ENCODE measurements at regions not wholly inside any gene's neighbourhood (a gene's known extent, or its start where the extent isn't known, plus 50 kb on each side); places are given as distances from the start of the nearest gene placed in this dataset.

DNA sequence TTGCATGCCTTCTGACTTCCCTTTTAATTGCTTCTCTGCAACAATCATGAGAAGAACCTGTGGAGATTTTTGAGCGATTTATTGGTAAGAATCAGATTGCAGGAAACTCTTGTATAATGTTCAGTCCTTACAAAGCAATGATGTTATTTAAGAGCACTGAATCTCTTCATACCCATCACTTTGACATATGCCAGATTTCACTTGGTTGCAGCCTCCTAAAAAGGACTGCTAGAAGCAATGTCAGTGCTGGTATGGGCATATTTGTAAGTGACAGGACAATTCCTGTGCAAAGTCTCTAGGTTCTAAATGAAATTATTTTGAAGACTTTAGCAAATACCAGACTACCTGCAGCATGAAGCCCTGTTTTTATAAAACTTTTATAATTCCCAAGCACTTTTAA, 2272.7 kb upstream of the WWC1 start:
- POLR2A ChIA-PET = no interaction called here
- Mint-ChIP-seq H3K4me3 (no peak overlapping the region), H3K27ac (no peak overlapping the region), H3K4me1 (no peaks in the 10 kb centered on the region), H3K9me3 (peaks cover 0 to 48% (median 8%) of the 10 kb centered on the region in 9 donors), H3K36me3 (no peaks in the 10 kb centered on the region), H3K27me3 (peaks cover 0 to 2% (median 0%) of the 10 kb centered on the region in 5 donors)
- DNase-seq (no peak), ATAC-seq (no peak)

DNA sequence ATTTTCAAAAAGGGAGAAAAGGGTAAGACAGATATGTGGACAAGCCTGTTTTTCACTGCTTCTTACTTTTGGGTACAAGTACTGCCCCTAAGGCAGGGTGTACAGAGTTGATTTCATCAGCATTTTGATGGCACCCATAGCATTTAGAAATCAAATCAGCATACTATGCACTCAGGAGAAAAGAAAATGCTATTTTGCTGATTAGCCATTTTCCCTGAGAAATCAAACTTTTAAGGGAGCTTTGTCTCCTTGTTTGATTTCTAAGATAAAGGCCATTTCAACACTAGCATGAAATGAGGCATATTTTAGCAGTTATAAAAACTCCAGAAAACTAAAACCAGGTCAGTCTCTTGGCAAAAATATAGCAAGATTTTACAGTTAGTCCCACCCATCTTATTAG, 2269.4 kb upstream of the WWC1 start:
- no peak for ATAC-seq
- DNase-seq = no peak
- H3K27me3 Mint-ChIP-seq = peaks cover 0 to 2% (median 0%) of the 10 kb centered on the region in 5 donors
- no peaks in the 10 kb centered on the region for H3K36me3 Mint-ChIP-seq
- no peak overlapping the region for H3K4me3 Mint-ChIP-seq
- no peak overlapping the region for H3K27ac Mint-ChIP-seq
- H3K9me3 Mint-ChIP-seq = peaks cover 0 to 40% (median 5%) of the 10 kb centered on the region in 9 donors
- no peaks in the 10 kb centered on the region for H3K4me1 Mint-ChIP-seq
- POLR2A ChIA-PET = no interaction called here

DNA sequence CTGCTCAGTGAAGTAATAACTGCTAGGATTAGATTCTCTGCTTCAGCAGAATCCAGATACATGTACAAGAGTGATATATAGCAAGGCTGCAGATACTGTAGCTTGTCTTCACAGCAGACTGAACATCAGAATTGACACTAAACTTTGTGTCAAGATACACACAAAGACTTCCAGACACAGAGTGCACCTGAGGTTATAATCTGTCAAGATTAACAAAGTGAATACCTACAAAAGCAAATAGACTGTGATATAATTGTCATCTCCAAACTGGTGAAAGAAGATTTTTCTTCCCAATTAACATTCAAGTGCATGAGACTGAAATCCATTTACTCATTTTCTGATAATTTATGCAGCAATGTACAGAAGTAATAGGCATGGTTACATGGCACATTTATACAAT, 2266.5 kb upstream of the WWC1 start:
- Mint-ChIP-seq H3K4me1 (no peaks in the 10 kb centered on the region), H3K27ac (no peak overlapping the region), H3K27me3 (peaks cover 0 to 2% (median 0%) of the 10 kb centered on the region in 5 donors), H3K9me3 (peaks cover 0 to 37% (median 8%) of the 10 kb centered on the region in 9 donors), H3K4me3 (no peak overlapping the region), H3K36me3 (no peaks in the 10 kb centered on the region)
- ATAC-seq (no peak), DNase-seq (no peak)
- POLR2A ChIA-PET = no interaction called here

DNA sequence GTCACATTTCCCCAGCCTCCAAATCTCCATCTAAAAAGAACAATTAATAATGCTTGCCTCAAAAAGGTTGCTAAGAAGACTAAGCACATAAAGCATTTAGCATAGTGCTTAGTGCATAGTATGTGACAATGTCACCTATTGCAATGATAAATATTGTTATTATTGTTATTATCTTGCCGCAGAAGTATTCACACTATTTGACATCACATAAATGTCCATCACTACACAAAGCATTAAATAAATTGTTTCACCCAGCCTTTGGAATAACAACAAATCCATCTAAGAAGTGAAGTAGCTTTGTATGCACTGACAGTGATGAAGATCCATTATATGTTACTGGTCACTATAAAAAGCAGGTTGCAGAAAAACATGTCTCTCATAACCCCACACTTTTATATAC, 2263.9 kb upstream of the WWC1 start:
- POLR2A ChIA-PET = no interaction called here
- DNase-seq = no peak
- Mint-ChIP-seq H3K9me3 (peaks cover 0 to 31% (median 9%) of the 10 kb centered on the region in 9 donors), H3K27me3 (no peaks in the 10 kb centered on the region), H3K4me1 (no peaks in the 10 kb centered on the region), H3K27ac (no peak overlapping the region), H3K36me3 (no peaks in the 10 kb centered on the region), H3K4me3 (no peak overlapping the region)
- no peak for ATAC-seq

DNA sequence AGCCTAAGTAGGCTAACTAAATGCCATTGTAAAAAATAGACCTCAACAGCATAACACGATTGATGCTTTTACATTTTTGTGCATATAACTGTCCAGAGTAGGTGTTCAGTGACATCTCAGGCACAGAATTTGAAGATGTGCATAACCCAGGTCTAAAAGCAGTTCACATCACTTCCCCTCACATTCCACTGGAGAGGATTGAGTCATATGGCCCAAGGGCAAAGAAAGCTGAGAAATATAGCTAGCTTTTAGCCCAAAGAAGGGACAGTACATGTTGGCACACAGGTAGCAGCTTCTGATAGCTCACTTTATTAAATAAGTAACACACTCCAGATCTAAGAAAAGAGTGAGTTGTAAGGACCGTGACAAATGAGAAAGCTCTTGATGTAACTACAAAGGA, 2259.5 kb upstream of the WWC1 start:
- Mint-ChIP-seq H3K27ac (no peak overlapping the region), H3K36me3 (no peaks in the 10 kb centered on the region), H3K9me3 (peaks cover 0 to 19% (median 10%) of the 10 kb centered on the region in 9 donors), H3K4me3 (no peak overlapping the region), H3K4me1 (no peaks in the 10 kb centered on the region), H3K27me3 (no peaks in the 10 kb centered on the region)
- DNase-seq (no peak), ATAC-seq (no peak)
- POLR2A ChIA-PET = no interaction called here

DNA sequence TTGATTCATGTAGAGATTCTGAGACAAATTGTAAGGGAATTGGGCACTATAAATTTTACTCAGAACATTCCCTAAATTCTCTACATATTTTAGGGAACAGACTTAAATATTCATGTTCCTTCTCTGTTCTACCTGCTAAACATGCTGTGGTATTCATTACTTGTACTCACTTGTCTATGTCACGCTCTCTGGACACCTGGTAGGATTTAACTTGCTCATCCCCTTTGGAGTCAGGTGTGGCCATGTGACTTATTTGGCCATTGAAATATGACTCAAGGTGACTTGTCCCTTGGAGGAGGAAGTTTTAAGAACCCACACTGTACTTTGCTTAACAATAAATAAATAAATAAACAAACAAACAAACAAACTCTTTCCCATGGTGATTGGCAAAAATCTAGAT, 2258.8 kb upstream of the WWC1 start:
- Mint-ChIP-seq H3K4me3 (no peak overlapping the region), H3K27ac (no peak overlapping the region), H3K4me1 (no peaks in the 10 kb centered on the region), H3K36me3 (no peaks in the 10 kb centered on the region), H3K27me3 (no peaks in the 10 kb centered on the region), H3K9me3 (peaks cover 0 to 17% (median 9%) of the 10 kb centered on the region in 9 donors)
- no peak for ATAC-seq
- POLR2A ChIA-PET = no interaction called here
- no peak for DNase-seq

DNA sequence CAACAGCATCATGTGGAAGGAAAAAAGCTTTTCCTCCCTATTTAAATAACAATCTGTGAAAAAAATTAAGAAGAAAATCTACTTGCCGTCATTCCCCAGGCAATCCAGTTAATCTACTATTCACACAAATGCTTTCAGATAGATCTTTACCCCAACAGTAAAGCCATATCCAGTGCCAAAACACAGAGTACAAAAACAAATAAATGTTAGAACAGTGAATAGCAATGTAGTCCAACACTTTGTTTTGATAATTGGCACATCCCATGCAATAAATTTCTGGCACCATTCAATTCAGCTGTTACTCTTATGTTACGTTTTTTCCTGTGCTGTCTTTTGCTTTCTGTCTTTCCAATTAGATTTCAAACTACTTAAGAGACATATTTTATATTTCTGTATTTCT, 2245.5 kb upstream of the WWC1 start:
- no peaks in the 10 kb centered on the region for H3K4me1 Mint-ChIP-seq
- H3K27ac Mint-ChIP-seq = no peak overlapping the region
- no peak overlapping the region for H3K4me3 Mint-ChIP-seq
- H3K36me3 Mint-ChIP-seq = no peaks in the 10 kb centered on the region
- POLR2A ChIA-PET = no interaction called here
- DNase-seq (no peak), ATAC-seq (no peak)
- no peaks in the 10 kb centered on the region for H3K27me3 Mint-ChIP-seq
- peaks cover 0 to 27% (median 7%) of the 10 kb centered on the region in 9 donors for H3K9me3 Mint-ChIP-seq

DNA sequence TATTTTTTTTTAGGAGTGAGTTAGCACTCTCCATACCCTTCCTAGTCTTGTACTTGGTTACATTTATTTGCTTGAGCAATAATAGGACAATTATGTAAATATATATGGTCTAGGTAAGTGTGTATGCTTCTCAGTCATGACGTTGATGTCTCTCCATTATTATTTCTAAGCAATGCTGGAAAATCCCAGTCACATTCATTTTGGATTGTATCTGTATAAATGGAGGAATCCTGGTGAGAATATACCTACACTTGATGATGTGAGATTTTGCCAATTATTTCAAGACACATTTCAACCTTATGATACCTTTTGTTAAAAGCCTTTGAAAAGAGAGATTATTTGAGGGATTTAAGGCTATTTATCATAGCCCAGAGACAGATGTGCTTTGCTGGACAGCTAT, 2244.5 kb upstream of the WWC1 start:
- POLR2A ChIA-PET = no interaction called here
- H3K27ac Mint-ChIP-seq = no peak overlapping the region

DNA sequence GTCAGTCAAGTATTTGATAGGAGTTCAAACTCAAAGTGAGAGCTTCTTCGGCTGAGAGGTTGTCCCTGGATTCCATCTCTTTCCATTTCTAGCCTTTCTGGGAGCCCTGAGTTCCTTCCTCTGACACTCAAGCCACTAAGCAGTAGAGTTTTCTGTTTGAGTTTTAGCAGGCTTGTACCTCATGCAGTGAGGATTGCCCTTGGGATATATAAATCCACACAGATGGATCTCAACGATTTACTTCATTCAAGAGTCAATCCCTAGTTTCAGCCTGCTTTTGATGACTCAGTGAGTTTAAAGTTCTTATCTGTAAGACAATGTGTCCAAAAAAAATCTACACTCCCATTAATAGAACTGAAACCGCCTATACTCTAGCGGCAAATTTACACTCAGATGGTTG, 2240.9 kb upstream of the WWC1 start:
- Mint-ChIP-seq H3K27me3 (no peaks in the 10 kb centered on the region), H3K9me3 (peaks cover 0 to 15% (median 5%) of the 10 kb centered on the region in 9 donors), H3K36me3 (no peaks in the 10 kb centered on the region), H3K4me1 (no peaks in the 10 kb centered on the region), H3K4me3 (no peak overlapping the region), H3K27ac (no peak overlapping the region)
- POLR2A ChIA-PET = no interaction called here
- ATAC-seq (no peak), DNase-seq (no peak)

More for the DNA sequence above, 2244.5 kb upstream of the WWC1 start:
- Mint-ChIP-seq H3K4me3 (no peak overlapping the region), H3K4me1 (no peaks in the 10 kb centered on the region), H3K9me3 (peaks cover 0 to 22% (median 2%) of the 10 kb centered on the region in 9 donors), H3K36me3 (no peaks in the 10 kb centered on the region), H3K27me3 (no peaks in the 10 kb centered on the region)
- DNase-seq (no peak), ATAC-seq (no peak)

DNA sequence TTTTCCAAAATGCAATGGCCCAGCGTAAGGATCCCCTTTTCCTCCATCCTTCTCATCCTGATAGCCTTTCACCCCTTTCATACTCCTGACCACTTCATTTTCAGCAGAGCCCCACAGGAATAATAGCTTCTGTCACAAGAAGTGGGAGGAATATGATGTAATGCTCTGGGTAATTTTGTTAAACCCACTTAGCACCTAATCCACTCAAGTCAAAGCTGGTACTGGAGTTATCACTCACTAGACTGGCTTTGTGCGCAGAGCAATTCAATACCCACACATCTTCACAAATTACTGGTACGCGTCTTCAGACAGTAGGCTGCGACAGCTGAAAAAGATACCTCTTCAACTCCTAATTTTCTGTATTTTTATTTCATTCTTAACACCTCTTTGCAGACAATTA, 2232.8 kb upstream of the WWC1 start:
- no peaks in the 10 kb centered on the region for H3K27me3 Mint-ChIP-seq

DNA sequence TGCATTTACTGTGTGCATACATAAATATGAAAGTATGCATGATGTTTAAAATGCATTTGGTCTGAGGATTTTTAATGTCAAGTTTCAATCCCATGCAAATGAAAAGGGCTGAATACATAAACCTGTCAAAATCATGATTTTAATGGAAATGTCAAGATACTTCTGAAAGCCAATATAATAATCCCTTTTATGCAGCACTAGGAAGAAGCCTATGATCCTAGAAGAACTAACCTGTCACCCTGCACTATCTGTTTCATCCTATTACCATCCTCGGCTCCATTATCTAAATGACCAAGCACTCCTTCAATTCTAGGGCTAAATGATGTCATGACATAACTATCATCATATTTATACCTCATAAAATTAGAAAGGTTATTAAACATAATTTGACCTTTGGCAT, 2229.4 kb upstream of the WWC1 start:
- DNase-seq (no peak), ATAC-seq (no peak)
- POLR2A ChIA-PET = no interaction called here
- Mint-ChIP-seq H3K27ac (no peak overlapping the region), H3K4me1 (no peaks in the 10 kb centered on the region), H3K36me3 (no peaks in the 10 kb centered on the region), H3K4me3 (no peak overlapping the region), H3K9me3 (peaks cover 0 to 13% (median 4%) of the 10 kb centered on the region in 9 donors), H3K27me3 (no peaks in the 10 kb centered on the region)

More for the DNA sequence above, 2232.8 kb upstream of the WWC1 start:
- Mint-ChIP-seq H3K4me1 (no peaks in the 10 kb centered on the region), H3K27ac (no peak overlapping the region), H3K36me3 (no peaks in the 10 kb centered on the region), H3K4me3 (no peak overlapping the region), H3K9me3 (peaks cover 0 to 15% (median 7%) of the 10 kb centered on the region in 9 donors)
- POLR2A ChIA-PET = no interaction called here
- no peak for DNase-seq
- no peak for ATAC-seq

DNA sequence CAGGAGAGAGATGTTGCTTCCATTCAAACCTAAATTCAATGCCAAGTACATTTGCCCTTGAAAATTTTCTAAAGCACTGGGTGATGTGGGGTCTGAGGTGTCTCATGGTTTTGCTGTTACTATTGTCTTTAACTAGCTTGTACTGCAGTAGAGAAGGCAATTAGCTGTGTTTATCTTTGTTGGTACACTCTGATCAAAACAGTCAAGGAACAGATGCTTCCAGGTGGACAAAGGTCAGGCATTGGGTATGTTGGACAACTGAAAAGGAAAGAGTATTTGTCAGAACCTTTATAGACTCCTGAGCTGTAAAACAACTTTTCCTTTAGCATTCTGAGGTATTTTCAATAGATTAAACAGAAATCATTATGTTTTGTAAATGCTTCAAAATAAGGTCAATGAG, 2228.7 kb upstream of the WWC1 start:
- Mint-ChIP-seq H3K36me3 (no peaks in the 10 kb centered on the region), H3K4me1 (no peaks in the 10 kb centered on the region), H3K27ac (no peak overlapping the region), H3K27me3 (no peaks in the 10 kb centered on the region), H3K4me3 (no peak overlapping the region), H3K9me3 (peaks cover 0 to 13% (median 3%) of the 10 kb centered on the region in 9 donors)
- ATAC-seq (no peak), DNase-seq (no peak)
- POLR2A ChIA-PET = no interaction called here

DNA sequence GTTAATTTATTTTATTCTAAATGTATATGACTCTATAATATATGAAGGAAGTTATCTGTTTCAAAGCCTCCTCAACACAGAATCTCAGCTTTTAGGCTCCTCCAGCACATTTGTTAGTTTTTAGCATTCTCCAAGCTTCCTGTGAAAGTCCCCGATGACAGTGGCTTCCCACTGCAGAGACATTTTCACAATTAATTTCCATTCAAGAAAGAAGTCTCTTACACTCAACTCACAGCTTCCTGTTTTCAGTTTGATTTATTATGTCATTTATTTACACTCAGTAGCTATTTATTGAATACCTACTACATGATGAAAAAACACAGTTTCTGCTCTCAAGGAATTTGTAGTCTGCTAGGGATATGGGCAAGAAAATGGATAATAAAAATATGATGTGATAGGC, 2228.2 kb upstream of the WWC1 start:
- H3K27me3 Mint-ChIP-seq = no peaks in the 10 kb centered on the region
- H3K4me3 Mint-ChIP-seq = no peak overlapping the region
- H3K4me1 Mint-ChIP-seq = no peaks in the 10 kb centered on the region
- H3K27ac Mint-ChIP-seq = no peak overlapping the region
- ATAC-seq (no peak), DNase-seq (no peak)
- POLR2A ChIA-PET = no interaction called here
- H3K36me3 Mint-ChIP-seq = no peaks in the 10 kb centered on the region
- peaks cover 0 to 13% (median 3%) of the 10 kb centered on the region in 9 donors for H3K9me3 Mint-ChIP-seq

DNA sequence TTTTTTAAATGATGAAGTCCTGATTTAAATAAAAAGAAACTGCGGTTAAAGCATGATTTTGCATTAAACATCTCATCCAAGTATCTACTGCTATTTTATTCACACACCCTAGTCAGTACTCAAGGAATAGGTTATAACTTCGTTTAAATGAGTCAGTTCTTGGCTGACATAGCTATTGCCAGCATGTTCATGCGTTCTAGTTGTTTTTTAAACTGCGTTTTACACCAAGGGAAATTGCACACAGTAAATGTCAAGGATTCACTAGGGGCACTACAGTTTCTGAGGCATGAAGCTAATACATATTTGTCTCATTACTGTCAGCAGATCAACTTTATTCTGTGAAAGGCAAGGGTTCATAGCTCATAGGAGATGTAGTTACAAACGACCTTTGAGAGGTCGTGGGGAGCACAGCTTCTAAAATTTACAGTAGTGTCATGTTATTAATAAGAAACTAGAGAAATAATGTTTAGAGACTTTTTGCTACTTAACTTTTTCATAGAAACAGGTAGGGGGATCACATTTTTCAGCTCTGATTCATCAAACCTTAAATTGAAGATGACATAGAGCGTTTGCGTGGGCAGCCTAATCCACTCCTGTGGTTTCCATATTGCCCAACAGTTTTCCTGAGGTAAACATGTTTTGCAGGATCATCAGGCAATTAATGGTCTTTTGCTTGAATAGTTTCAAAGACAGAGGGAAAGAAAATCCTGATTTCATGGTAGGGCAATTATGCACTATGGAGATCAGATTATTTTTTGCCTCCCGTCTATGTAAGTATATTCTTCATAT, 2222.7 kb upstream of the WWC1 start:
- Mint-ChIP-seq H3K9me3 (peaks cover 0 to 23% (median 4%) of the 10 kb centered on the region in 9 donors), H3K36me3 (no peaks in the 10 kb centered on the region), H3K27ac (no peak overlapping the region), H3K4me3 (no peak overlapping the region), H3K27me3 (no peaks in the 10 kb centered on the region), H3K4me1 (no peaks in the 10 kb centered on the region)
- POLR2A ChIA-PET = interaction anchor here (0.7 kb wide), 1 partner anchor 86 kb away, joined by 3 read pairs; no protein-coding TSS in a partner anchor
- ATAC-seq (no peak), DNase-seq (no peak)
